HepG2 (cell line): ENCODE measurements at regions not wholly inside any gene's neighbourhood (a gene's known extent, or its start where the extent isn't known, plus 50 kb on each side); places are given as distances from the start of the nearest gene placed in this dataset.

Source experiments
- ARNT ChIP-seq: fragments of 450-650 bp; IDR thresholded peaks from 2 replicates; pipeline ENCODE4 v1.6.1; 2017
- IKZF1 ChIP-seq: fragments of 450-650 bp; IDR thresholded peaks from 2 replicates; pipeline ENCODE4 v1.7.1; 2016
- MED13 ChIP-seq: sonication (generic); formaldehyde crosslinking; IDR thresholded peaks from 2 replicates; pipeline ENCODE4 v1.5.0; 2020; ENCODE audit warnings: missing genetic modification reagents
- MIXL1 ChIP-seq: IDR thresholded peaks from 2 replicates; pipeline ENCODE4 v1.6.1; 2016
- PHF20 ChIP-seq: sonication (generic); formaldehyde crosslinking; IDR thresholded peaks from 2 replicates; pipeline ENCODE4 v1.5.0; 2020; ENCODE audit warnings: mild to moderate bottlenecking, missing genetic modification reagents
- RFXAP ChIP-seq: sonication (generic); formaldehyde crosslinking; IDR thresholded peaks from 2 replicates; pipeline ENCODE4 v1.4.0; 2020; ENCODE audit warnings: missing genetic modification reagents, borderline replicate concordance
- ZNF343 ChIP-seq: sonication (generic); formaldehyde crosslinking; IDR thresholded peaks from 2 replicates; pipeline ENCODE4 v1.4.0; 2020; ENCODE audit warnings: mild to moderate bottlenecking, missing genetic modification reagents
- ZNF737 ChIP-seq: sonication (generic); formaldehyde crosslinking; IDR thresholded peaks from 2 replicates; pipeline ENCODE4 v1.5.0; 2020; ENCODE audit warnings: missing genetic modification reagents, mild to moderate bottlenecking, borderline replicate concordance
- TF ChIP-seq, protein P1 (sequence below): sonication (generic); formaldehyde crosslinking; IDR thresholded peaks from 2 replicates; pipeline ENCODE4 v1.9.0; 2021; ENCODE audit warnings: missing genetic modification reagents, borderline replicate concordance
- TF ChIP-seq, protein P2 (sequence below): sonication (generic); formaldehyde crosslinking; IDR thresholded peaks from 2 replicates; pipeline ENCODE4 v1.4.0; 2020; ENCODE audit warnings: mild to moderate bottlenecking, missing genetic modification reagents
- TF ChIP-seq, protein P3 (sequence below), 2 experiments: sonication (generic) in 1 of 2; formaldehyde crosslinking in 1 of 2; IDR thresholded peaks; 2 replicates each; pipeline versions ENCODE4 v1.5.1 to v1.6.1; 2011 to 2020; ENCODE audit warnings: borderline replicate concordance in 1 of 2, low read depth in 1 of 2, low read length in 1 of 2, mild to moderate bottlenecking in 1 of 2, missing genetic modification reagents in 1 of 2, moderate library complexity in 1 of 2
- TF ChIP-seq, protein P4 (sequence below): sonication (generic); formaldehyde crosslinking; IDR thresholded peaks from 2 replicates; pipeline ENCODE4 v1.8.0; 2022; ENCODE audit warnings: mild to moderate bottlenecking, missing genetic modification reagents; ENCODE audit not compliant: insufficient replicate concordance

DNA sequence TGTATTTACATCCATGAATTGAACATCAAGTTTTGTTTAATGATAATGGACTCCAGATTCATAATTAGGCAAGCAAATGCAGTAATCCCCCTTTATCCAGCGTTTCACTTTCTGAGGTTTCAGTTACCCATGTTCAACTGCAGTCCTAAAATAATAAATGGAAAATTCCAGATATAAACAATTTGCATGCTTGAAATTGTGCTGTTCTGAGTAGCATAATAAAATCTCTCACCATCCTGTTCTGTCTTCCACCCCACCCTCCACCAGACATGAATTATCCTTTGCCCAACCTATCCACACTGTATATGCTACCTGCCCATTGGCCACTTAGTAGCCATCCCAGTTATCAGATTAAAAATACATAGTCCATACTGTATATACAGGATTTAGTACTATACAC is 224.5 kb upstream of the CHAC2 start:
- TF ChIP-seq ZNF737 (CRISPR knock-in tag) (no peak), ARNT (no peak), IKZF1 (no peak), MED13 (CRISPR knock-in tag) (no peak), RFXAP (no peak), MIXL1 (CRISPR knock-in tag) (no peak), PHF20 (CRISPR knock-in tag) (no peak), ZNF343 (no peak)
- TF ChIP-seq, protein P1, sequence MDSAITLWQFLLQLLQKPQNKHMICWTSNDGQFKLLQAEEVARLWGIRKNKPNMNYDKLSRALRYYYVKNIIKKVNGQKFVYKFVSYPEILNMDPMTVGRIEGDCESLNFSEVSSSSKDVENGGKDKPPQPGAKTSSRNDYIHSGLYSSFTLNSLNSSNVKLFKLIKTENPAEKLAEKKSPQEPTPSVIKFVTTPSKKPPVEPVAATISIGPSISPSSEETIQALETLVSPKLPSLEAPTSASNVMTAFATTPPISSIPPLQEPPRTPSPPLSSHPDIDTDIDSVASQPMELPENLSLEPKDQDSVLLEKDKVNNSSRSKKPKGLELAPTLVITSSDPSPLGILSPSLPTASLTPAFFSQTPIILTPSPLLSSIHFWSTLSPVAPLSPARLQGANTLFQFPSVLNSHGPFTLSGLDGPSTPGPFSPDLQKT (CRISPR knock-in tag): no peak
- TF ChIP-seq, protein P2, sequence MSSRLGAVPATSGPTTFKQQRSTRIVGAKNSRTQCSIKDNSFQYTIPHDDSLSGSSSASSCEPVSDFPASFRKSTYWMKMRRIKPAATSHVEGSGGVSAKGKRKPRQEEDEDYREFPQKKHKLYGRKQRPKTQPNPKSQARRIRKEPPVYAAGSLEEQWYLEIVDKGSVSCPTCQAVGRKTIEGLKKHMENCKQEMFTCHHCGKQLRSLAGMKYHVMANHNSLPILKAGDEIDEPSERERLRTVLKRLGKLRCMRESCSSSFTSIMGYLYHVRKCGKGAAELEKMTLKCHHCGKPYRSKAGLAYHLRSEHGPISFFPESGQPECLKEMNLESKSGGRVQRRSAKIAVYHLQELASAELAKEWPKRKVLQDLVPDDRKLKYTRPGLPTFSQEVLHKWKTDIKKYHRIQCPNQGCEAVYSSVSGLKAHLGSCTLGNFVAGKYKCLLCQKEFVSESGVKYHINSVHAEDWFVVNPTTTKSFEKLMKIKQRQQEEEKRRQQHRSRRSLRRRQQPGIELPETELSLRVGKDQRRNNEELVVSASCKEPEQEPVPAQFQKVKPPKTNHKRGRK (CRISPR knock-in tag): no peak
- TF ChIP-seq, protein P3, sequence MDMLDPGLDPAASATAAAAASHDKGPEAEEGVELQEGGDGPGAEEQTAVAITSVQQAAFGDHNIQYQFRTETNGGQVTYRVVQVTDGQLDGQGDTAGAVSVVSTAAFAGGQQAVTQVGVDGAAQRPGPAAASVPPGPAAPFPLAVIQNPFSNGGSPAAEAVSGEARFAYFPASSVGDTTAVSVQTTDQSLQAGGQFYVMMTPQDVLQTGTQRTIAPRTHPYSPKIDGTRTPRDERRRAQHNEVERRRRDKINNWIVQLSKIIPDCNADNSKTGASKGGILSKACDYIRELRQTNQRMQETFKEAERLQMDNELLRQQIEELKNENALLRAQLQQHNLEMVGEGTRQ (IDR thresholded peaks at IDR 0.05; ENCODE audit: low read depth, low read length): no peak
- TF ChIP-seq, protein P3 (CRISPR knock-in tag; IDR thresholded peaks at IDR 0.05; ENCODE audit: borderline replicate concordance): no peak
- TF ChIP-seq, protein P4, sequence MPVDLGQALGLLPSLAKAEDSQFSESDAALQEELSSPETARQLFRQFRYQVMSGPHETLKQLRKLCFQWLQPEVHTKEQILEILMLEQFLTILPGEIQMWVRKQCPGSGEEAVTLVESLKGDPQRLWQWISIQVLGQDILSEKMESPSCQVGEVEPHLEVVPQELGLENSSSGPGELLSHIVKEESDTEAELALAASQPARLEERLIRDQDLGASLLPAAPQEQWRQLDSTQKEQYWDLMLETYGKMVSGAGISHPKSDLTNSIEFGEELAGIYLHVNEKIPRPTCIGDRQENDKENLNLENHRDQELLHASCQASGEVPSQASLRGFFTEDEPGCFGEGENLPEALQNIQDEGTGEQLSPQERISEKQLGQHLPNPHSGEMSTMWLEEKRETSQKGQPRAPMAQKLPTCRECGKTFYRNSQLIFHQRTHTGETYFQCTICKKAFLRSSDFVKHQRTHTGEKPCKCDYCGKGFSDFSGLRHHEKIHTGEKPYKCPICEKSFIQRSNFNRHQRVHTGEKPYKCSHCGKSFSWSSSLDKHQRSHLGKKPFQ: no peak
